ENCODE measurements at regions not wholly inside any gene's neighbourhood (a gene's known extent, or its start where the extent isn't known, plus 50 kb on each side); places are given as distances from the start of the nearest gene placed in this dataset.

DNA sequence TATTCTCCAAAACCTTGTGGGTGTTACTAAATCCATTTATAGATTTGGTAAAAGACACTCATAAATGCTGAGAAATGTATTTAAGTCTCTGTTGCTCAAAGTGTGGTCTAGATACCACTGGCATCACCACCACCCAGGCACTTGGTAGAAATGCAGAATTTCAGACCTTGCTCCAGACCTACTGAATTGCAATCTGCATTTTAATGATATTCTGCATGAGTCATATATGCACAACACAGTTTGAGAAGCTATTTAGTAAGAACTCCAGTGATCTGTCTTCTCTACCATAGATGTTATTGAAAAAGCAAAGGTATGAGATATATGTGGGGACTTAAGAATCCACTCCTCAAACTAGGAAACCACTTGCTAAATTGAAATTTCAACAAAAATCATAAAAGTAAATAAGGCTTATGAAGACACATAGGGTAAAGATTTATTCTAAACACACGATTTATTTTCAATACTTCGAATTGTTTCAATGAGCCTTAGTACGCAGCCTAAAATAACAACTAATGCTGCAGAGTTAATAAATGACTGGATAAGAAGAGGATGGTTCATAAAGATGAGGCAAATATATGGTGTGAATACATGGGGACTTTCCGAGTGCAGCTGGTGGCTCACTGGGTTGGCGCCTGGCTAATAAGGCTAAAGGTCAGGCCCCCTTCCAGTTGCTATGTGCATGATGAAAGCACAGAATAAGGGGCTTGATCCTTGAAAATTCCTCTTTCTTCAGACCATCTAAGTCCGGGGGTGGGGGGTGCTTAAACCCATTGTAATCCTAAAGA is 813.3 kb downstream of the NR2F2 start:
- Histone ChIP-seq H3K4me2 (ENCODE audit: insufficient read depth, low read length) (no peak overlapping the region), H4K20me1 (replicated peaks; ENCODE audit: control insufficient read depth, extremely low read depth, insufficient read depth, low read length) (no peaks in the 10 kb centered on the region), H3K4me1 (ENCODE audit: control insufficient read depth, extremely low read depth, insufficient read depth, low read length) (no peaks in the 10 kb centered on the region), H3K36me3 (ENCODE audit: control insufficient read depth in 2 of 2, extremely low read depth in 1 of 2, insufficient read depth in 2 of 2, low read length in 2 of 2) (no peaks in the 10 kb centered on the region), H3K4me3 (replicated peaks in 1 of 3; ENCODE audit: insufficient read depth in 1 of 3, low read depth in 1 of 3, low read length in 3 of 3) (no peak overlapping the region), H3K27ac (ENCODE audit: insufficient read depth, low read depth, low read length) (no peak overlapping the region), H2AFZ (ENCODE audit: low read depth, low read length) (no peak overlapping the region), H3K9ac (replicated peaks; ENCODE audit: extremely low read depth, insufficient read depth, low read length) (no peak overlapping the region), H3K9me3 (replicated peaks; ENCODE audit: control insufficient read depth, insufficient read depth, low read length) (no peaks in the 10 kb centered on the region), H3K9me1 (replicated peaks; ENCODE audit: control insufficient read depth, extremely low read depth, insufficient read depth, low read length) (no peaks in the 10 kb centered on the region), H3K27me3 (ENCODE audit: control insufficient read depth in 2 of 2, insufficient read depth in 2 of 2, low read length in 2 of 2) (no peaks in the 10 kb centered on the region), H3K79me2 (ENCODE audit: control insufficient read depth, insufficient read depth, low read length) (no peaks in the 10 kb centered on the region)
- intact Hi-C loops (cut with micrococcal nuclease), result no loop called here
- DNase-seq (ENCODE audit: low read depth, low spot score) (no peak), FAIRE-seq (no peak)
- dilution Hi-C loops (cut with MboI; ENCODE audit: extremely low pct_ligation_motif_present, low sequenced_read_pairs), result no loop called here
- ChIA-PET CTCF (no interaction called here), POLR2A (no interaction called here)
- no peak for TF ChIP-seq POLR2A (IDR thresholded peaks at IDR 0.05; ENCODE audit: low read depth, low read length)
- no peak for TF ChIP-seq MYC (IDR thresholded peaks at IDR 0.05; ENCODE audit: low read depth, low read length)
- TF ChIP-seq, protein P1, sequence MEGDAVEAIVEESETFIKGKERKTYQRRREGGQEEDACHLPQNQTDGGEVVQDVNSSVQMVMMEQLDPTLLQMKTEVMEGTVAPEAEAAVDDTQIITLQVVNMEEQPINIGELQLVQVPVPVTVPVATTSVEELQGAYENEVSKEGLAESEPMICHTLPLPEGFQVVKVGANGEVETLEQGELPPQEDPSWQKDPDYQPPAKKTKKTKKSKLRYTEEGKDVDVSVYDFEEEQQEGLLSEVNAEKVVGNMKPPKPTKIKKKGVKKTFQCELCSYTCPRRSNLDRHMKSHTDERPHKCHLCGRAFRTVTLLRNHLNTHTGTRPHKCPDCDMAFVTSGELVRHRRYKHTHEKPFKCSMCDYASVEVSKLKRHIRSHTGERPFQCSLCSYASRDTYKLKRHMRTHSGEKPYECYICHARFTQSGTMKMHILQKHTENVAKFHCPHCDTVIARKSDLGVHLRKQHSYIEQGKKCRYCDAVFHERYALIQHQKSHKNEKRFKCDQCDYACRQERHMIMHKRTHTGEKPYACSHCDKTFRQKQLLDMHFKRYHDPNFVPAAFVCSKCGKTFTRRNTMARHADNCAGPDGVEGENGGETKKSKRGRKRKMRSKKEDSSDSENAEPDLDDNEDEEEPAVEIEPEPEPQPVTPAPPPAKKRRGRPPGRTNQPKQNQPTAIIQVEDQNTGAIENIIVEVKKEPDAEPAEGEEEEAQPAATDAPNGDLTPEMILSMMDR (IDR thresholded peaks at IDR 0.05; ENCODE audit: extremely low read depth in 1 of 2, insufficient read depth in 1 of 2, low read depth in 1 of 2, low read length in 2 of 2), result no peak
- TF ChIP-seq FOS (IDR thresholded peaks at IDR 0.05; ENCODE audit: borderline replicate concordance, insufficient read depth, low read length), result no peak
- no peak for TF ChIP-seq GATA2 (IDR thresholded peaks at IDR 0.05; ENCODE audit: insufficient read depth, insufficient read length, low read depth, low read length)
- no peak for TF ChIP-seq POLR2AphosphoS5 (IDR thresholded peaks at IDR 0.05; ENCODE audit: insufficient read depth, low read depth, low read length)
- TF ChIP-seq MAX (IDR thresholded peaks at IDR 0.05; ENCODE audit: insufficient read depth, insufficient read length), result no peak
- TF ChIP-seq EZH2 (IDR thresholded peaks at IDR 0.05; ENCODE audit: borderline replicate concordance, low read depth, low read length, severe bottlenecking), result no peak
- no peak for TF ChIP-seq JUN (IDR thresholded peaks at IDR 0.05; ENCODE audit: borderline replicate concordance, insufficient read depth, insufficient read length, low read depth)
- no TSS peak for BruUV-seq (replicated peaks)

All from endothelial cell of umbilical vein (primary cell).